ENCODE measurements at regions not wholly inside any gene's neighbourhood (a gene's known extent, or its start where the extent isn't known, plus 50 kb on each side); places are given as distances from the start of the nearest gene placed in this dataset.

DNA sequence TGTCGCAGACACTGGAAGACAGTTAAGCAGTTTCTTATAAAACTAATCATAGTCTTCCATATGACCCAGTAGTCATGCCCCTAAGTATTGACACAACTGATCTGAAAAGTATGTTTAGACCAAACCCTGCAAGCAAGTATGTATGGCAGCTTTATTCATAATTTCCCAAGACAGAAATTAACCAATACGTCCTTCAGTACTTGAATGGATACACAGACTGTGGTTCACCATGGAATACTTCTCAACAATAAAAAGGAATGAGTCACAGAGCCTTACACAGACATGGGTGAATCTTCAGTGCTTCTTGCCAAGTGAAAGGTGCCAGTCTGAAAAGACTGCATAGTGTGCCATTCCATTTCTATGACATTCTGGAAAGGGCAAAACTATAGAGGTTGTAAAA, 50.2 kb upstream of the AKR1E2 start:
- TF ChIP-seq, protein P1, sequence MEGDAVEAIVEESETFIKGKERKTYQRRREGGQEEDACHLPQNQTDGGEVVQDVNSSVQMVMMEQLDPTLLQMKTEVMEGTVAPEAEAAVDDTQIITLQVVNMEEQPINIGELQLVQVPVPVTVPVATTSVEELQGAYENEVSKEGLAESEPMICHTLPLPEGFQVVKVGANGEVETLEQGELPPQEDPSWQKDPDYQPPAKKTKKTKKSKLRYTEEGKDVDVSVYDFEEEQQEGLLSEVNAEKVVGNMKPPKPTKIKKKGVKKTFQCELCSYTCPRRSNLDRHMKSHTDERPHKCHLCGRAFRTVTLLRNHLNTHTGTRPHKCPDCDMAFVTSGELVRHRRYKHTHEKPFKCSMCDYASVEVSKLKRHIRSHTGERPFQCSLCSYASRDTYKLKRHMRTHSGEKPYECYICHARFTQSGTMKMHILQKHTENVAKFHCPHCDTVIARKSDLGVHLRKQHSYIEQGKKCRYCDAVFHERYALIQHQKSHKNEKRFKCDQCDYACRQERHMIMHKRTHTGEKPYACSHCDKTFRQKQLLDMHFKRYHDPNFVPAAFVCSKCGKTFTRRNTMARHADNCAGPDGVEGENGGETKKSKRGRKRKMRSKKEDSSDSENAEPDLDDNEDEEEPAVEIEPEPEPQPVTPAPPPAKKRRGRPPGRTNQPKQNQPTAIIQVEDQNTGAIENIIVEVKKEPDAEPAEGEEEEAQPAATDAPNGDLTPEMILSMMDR (IDR thresholded peaks at IDR 0.05): no peak
- TF ChIP-seq POLR2A (IDR thresholded peaks at IDR 0.05) (no peak), EP300 (IDR thresholded peaks at IDR 0.05) (no peak)

Data from sigmoid colon (tissue), 4 donors.